ENCODE measurements at regions not wholly inside any gene's neighbourhood (a gene's known extent, or its start where the extent isn't known, plus 50 kb on each side); places are given as distances from the start of the nearest gene placed in this dataset.

GRCh38 chr9:71209890-71210289 is 88.5 kb upstream of the TRPM3 start:
- no peak for TF ChIP-seq CTCF (IDR thresholded peaks at IDR 0.05)
- Histone ChIP-seq H3K27ac (no peak overlapping the region), H3K36me3 (no peaks in the 10 kb centered on the region), H3K27me3 (ENCODE audit: low read depth) (no peaks in the 10 kb centered on the region), H3K9me3 (peaks cover 6% of the 10 kb centered on the region), H3K4me1 (no peaks in the 10 kb centered on the region), H3K4me3 (no peak overlapping the region)
- DNase-seq (no peak), ATAC-seq (no peak)
- intact Hi-C loops (cut with DNase I) = no loop called here

- TF ChIP-seq CTCF (IDR thresholded peaks at IDR 0.05) = no peak
- intact Hi-C loops (cut with DNase I) = no loop called here
- ATAC-seq (no peak), DNase-seq (no peak)
- Histone ChIP-seq H3K36me3 (no peaks in the 10 kb centered on the region), H3K27ac (no peak overlapping the region), H3K9me3 (no peaks in the 10 kb centered on the region), H3K4me3 (no peak overlapping the region), H3K27me3 (ENCODE audit: low read depth) (no peaks in the 10 kb centered on the region), H3K4me1 (no peaks in the 10 kb centered on the region)
Measured at GRCh38 chr9:71202931-71203330, 81.5 kb upstream of the TRPM3 start.

- no peaks in the 10 kb centered on the region for H3K4me1 ChIP-seq
- no peak for ATAC-seq
- no peak for TF ChIP-seq CTCF (IDR thresholded peaks at IDR 0.05)
Measured at GRCh38 chr9:71191708-71192107, 70.3 kb upstream of the TRPM3 start.

GRCh38 chr9:71183251-71183650 is 61.8 kb upstream of the TRPM3 start:
- Histone ChIP-seq H3K27me3 (ENCODE audit: low read depth) (no peaks in the 10 kb centered on the region), H3K4me3 (no peak overlapping the region), H3K4me1 (no peaks in the 10 kb centered on the region), H3K9me3 (no peaks in the 10 kb centered on the region), H3K36me3 (no peaks in the 10 kb centered on the region), H3K27ac (no peak overlapping the region)
- intact Hi-C loops (cut with DNase I) = no loop called here
- DNase-seq = no peak
- no peak for ATAC-seq
- TF ChIP-seq CTCF (IDR thresholded peaks at IDR 0.05) = no peak

More at GRCh38 chr9:71191708-71192107, 70.3 kb upstream of the TRPM3 start:
- H3K27ac ChIP-seq = no peak overlapping the region
- H3K36me3 ChIP-seq = no peaks in the 10 kb centered on the region
- H3K9me3 ChIP-seq = no peaks in the 10 kb centered on the region
- H3K27me3 ChIP-seq (ENCODE audit: low read depth) = no peaks in the 10 kb centered on the region
- no peak for DNase-seq
- H3K4me3 ChIP-seq = no peak overlapping the region
- intact Hi-C loops (cut with DNase I) = no loop called here

- Histone ChIP-seq H3K36me3 (no peaks in the 10 kb centered on the region), H3K4me3 (no peak overlapping the region), H3K4me1 (no peaks in the 10 kb centered on the region), H3K9me3 (no peaks in the 10 kb centered on the region), H3K27ac (no peak overlapping the region), H3K27me3 (ENCODE audit: low read depth) (no peaks in the 10 kb centered on the region)
- intact Hi-C loops (cut with DNase I) = no loop called here
- no peak for TF ChIP-seq CTCF (IDR thresholded peaks at IDR 0.05)
- peak in 1 of 2 donors; percentile 46 for ATAC-seq
- DNase-seq = no peak
Measured at GRCh38 chr9:71179183-71179582, 57.8 kb upstream of the TRPM3 start.

- Histone ChIP-seq H3K27ac (no peak overlapping the region), H3K36me3 (no peaks in the 10 kb centered on the region), H3K27me3 (ENCODE audit: low read depth) (no peaks in the 10 kb centered on the region), H3K4me3 (no peak overlapping the region), H3K9me3 (no peaks in the 10 kb centered on the region), H3K4me1 (no peaks in the 10 kb centered on the region)
- DNase-seq (no peak), ATAC-seq (no peak)
- no peak for TF ChIP-seq CTCF (IDR thresholded peaks at IDR 0.05)
- intact Hi-C loops (cut with DNase I) = no loop called here
Measured at GRCh38 chr9:71177901-71178300, 56.5 kb upstream of the TRPM3 start.
